GM21515 (cell line): ENCODE measurements at regions not wholly inside any gene's neighbourhood (a gene's known extent, or its start where the extent isn't known, plus 50 kb on each side); places are given as distances from the start of the nearest gene placed in this dataset.

ENCODE experiments used
- ATAC-seq: cut with Tn5 transposase; IDR thresholded peaks from one replicate; pipeline ENCODE4 v1.9.1; 2021; ENCODE audit not compliant: unreplicated experiment

DNA sequence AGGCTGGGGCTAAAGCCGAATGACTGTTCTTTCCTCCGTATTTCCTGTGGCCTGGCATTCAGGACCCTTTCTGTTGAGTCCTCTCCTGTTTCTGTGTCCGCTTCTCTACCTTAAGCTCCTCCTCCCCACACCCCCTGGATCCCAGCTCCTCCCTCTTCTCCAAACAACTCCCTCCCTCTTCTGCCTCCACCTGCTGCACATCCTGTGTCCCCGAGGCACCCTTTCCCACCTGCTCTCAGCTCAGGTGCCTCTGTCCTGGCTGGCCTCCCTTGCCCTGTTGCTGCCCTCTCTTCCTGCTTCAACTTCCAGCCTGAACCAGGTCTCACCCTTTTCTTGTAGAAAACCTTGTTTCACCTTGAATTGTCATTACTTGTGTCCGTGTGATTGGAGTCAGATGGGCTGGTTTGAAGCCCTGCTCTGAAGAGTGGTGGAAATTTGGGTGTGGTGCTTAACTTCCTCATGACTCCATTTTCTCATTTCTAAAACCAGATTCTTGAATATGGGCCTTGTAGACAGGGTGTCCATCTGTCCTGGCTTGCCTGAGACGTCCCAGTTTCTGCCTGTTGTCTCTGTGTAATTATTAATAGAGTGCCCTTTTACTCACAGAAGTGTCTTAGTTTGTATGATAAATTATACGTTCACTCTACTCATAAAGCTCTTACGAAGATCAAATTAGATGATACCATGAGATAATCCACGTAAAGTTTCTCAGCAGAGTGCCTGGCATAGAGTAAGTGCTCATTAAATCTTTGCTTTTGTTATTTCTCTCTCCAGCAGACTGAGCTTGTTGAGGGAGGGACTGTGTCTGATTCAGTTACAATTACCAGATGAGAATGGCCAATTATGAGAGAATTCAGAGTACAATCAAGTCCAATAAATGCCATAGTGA is 58.9 kb upstream of the TRABD2B start:
- ATAC-seq, result no peak

DNA sequence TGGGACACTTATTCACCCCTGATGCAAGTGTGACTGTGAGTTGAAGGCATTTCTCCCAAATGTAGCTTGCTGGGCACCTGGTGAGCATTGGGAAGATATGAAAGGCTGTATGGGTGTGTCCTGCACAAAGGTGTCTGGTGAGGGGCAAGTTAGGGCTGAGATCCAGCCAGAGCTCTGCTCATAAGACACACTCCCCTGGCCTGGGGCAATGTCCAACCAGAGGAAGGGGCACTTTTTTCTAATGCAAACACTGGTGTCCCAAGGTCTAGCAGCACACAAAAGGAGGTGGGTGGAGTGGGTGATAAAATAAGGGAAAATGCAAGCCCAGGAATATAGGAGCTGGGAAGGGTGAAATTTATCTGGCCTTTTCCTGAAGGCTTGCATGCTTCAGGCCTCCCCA is 57.0 kb upstream of the TRABD2B start:
- no peak for ATAC-seq

DNA sequence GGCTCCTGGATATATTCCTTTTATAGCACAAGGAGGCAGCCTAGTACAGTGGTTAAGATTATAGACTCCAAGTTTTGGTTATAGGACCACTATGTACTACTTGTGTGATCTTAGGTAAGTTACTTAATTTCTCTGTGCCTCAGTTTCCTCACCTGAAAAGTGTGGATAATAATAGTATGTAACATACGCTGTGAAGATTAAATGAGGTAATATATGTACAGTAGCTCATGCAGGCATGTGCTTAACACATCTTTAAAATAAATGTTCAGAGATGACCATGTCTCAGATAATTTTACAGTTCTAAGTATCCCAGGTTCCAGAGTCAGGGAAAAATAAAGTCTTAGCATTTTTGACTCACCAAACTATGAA is 55.7 kb upstream of the TRABD2B start:
- ATAC-seq, result no peak

DNA sequence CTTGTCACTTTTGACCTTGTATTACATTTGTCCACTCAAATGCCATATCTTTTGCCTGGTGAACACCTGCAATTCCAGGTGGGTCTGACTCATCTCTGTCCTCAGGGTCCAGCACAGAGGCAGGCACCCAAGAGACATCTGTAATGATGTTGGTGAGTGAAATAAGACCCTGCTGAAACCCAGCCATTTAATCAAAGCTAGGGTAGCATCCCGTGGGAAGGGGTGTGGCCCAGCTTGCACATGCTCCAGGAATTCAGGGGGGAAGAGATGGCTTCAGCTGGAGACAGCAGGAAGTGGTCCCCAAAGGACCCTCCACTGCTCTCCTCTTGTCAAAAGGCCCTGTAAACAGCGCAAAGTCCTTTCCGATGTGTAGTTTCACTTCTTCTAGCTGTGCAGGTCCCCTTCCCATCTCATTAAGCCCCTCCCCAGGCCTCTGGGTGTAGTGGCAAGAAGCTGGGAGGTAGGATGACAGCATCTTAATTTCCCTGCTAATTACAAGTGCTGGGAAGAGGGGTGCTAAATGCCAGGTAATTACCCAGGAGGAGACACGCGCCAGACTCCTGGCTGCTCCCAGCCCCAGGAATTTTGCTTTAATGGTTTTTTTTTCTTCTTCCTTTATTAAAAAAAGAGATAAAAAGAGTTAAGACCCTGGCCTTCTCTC is 54.4 kb upstream of the TRABD2B start:
- no peak for ATAC-seq

DNA sequence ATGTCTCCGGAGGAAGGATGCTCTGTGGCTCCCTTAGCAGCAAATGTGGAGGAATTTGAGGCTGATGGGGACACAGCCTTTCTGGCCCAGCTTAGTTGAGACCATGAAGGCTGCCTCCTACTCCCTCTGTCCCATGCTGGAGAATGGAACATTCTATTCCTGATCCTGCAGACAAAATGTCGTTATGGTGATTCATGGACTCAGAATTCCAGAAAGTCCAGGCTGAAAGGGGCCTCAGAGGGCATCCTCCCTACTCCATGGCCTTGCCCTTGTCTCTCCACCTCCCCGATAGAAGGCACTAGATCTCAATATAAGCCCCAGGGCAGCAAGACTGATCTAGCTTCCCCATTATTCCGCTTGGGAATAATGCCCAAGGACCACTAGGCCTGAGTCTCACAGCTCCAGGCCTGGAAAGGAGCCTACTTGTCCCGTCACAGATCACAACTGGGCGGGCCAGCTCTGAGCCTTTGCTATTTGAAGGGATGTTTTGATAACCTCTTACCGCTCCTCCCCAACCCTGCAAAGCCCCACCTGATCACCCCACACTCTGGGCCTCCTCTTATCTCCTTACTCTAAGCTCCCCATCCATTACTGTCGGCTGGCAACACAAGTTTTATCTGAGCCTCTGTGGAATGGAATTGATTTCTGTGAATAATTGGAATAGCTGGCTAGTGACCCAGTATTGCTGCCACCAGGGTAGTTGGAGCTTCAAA is 52.8 kb upstream of the TRABD2B start:
- ATAC-seq, result no peak

DNA sequence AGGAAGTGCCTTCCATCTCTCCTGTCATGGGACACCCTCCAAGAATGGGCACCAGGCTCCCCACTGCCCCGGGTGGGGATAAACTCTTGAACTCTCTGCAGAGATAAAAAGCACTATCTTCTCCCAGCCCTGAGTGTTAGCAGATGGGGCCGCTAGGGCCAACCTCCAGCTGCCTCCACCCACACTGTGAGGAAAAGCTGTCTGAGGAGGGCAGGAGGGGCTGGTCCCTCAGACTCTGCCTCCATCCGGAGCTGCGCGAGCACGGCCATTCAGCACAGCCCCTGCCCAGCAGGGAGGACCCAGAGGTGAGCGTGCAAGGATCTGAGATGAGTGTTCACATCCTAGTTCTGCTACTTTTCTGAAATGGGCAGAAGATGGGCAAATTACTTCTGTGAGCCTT is 51.8 kb upstream of the TRABD2B start:
- no peak for ATAC-seq

DNA sequence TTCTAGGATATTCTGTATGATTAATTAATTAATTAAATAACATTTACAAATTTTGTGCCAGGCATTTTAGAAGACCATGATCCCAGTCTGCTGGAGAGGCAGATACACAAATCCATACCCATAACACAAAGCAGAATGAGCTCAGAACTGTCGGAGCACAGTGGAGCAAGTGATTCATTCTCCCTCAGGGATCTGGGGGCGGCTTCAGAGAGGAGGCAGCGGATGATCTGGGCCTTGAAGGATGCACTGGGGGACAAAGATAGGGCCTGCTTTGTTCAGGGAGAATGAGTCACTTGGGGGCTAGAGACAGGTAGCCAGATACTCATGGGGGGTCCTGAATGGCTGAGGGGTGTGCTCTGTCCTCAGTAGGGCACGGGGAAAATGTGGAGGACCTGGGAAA is 50.9 kb upstream of the TRABD2B start:
- ATAC-seq, result no peak

DNA sequence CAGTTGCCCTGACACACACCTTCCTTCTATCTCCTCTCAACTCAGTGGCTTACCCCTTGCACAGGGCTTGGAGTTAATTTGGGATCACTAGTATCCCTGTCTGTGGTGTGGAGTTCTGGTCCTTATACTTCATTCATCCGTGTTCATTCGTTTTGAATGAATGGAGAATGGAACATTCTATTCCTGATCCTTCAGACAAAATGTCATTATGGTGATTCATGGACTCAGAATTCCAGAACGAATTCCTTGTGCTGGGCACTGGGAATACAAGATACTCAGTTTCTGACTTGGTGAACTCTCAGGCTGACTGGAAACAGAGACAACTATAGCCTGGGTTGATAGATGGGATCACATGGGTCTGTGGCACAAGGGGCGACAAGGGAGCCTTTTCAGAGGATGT is 49.9 kb upstream of the TRABD2B start:
- no peak for ATAC-seq
